IMR-90 (cell line): ENCODE measurements at regions not wholly inside any gene's neighbourhood (a gene's known extent, or its start where the extent isn't known, plus 50 kb on each side); places are given as distances from the start of the nearest gene placed in this dataset.

ENCODE experiments used
- ATAC-seq: fragments of 200-7000 bp; cut with Tn5 transposase; 2 replicates; pipeline ENCODE4 v1.9.1; 2020; ENCODE audit warnings: low read depth, mild to moderate bottlenecking, moderate library complexity
- BruUV-seq: library from RNA; stranded (reverse); fragments of 400-500 nt; replicated peaks from 2 replicates; lab custom pipeline; 2021; lab: Mats Ljungman, UMichigan
- CTCF ChIA-PET: fragments of 300-600 bp; formaldehyde crosslinking; extraction: SDS; loops from one replicate; lab custom pipeline; 2021; ENCODE audit warnings: antibody characterized with exemption; lab: Yijun Ruan, JAX
- POLR2A ChIA-PET: fragments of 300-600 bp; sonication (Branson Sonifier 250); formaldehyde crosslinking; loops from one replicate; lab custom pipeline; 2022; ENCODE audit warnings: antibody characterized with exemption; ENCODE audit not compliant: unreplicated experiment; lab: Charles Lee
- DNase-seq: peaks from one replicate; pipeline ENCODE4 v3.0.0; 2013
- H2AFZ ChIP-seq: replicated peaks from 2 replicates; pipeline ENCODE3; 2013; ENCODE audit warnings: low read length, mild to moderate bottlenecking; ENCODE audit not compliant: poor library complexity
- H2AK5ac ChIP-seq: 2 replicates; pipeline ENCODE4 v1.6.1; 2013; ENCODE audit warnings: low read depth, low read length, inconsistent platforms
- H2AK9ac ChIP-seq: replicated peaks from 2 replicates; pipeline ENCODE3; 2013; ENCODE audit warnings: mild to moderate bottlenecking, low read depth, low read length, moderate library complexity; ENCODE audit not compliant: poor library complexity
- H2BK120ac ChIP-seq: 2 replicates; pipeline ENCODE4 v1.6.1; 2013; ENCODE audit warnings: low read depth, low read length, inconsistent platforms
- H2BK15ac ChIP-seq: 3 replicates; pipeline ENCODE4 v1.6.1; 2013; ENCODE audit warnings: low read depth, low read length, inconsistent platforms
- H2BK20ac ChIP-seq: 2 replicates; pipeline ENCODE4 v1.6.1; 2013; ENCODE audit warnings: low read depth, mild to moderate bottlenecking, inconsistent platforms, low read length, moderate library complexity
- H2BK5ac ChIP-seq: 2 replicates; pipeline ENCODE4 v1.6.1; 2013; ENCODE audit warnings: mild to moderate bottlenecking, low read depth, low read length, inconsistent platforms; ENCODE audit not compliant: poor library complexity, severe bottlenecking
- H3K14ac ChIP-seq: replicated peaks from 2 replicates; pipeline ENCODE4 v1.6.1; 2013; ENCODE audit warnings: low read depth, low read length, inconsistent platforms
- H3K18ac ChIP-seq: 2 replicates; pipeline ENCODE4 v1.6.1; 2013; ENCODE audit warnings: low read depth, low read length, control low read depth
- H3K23ac ChIP-seq: 2 replicates; pipeline ENCODE4 v1.6.1; 2013; ENCODE audit warnings: low read depth, low read length, inconsistent platforms
- H3K27ac ChIP-seq: 2 replicates; pipeline ENCODE4 v1.5.1; 2013; ENCODE audit warnings: mild to moderate bottlenecking, control low read depth, low read length; ENCODE audit not compliant: insufficient read depth
- H3K27me3 ChIP-seq: 2 replicates; pipeline ENCODE4 v1.6.1; 2013; ENCODE audit warnings: low read length; ENCODE audit not compliant: control insufficient read depth, insufficient read depth
- H3K36me3 ChIP-seq: 2 replicates; pipeline ENCODE4 v1.6.1; 2013; ENCODE audit warnings: low read length, mixed read lengths; ENCODE audit not compliant: control insufficient read depth, insufficient read depth
- H3K4ac ChIP-seq: 2 replicates; pipeline ENCODE4 v1.6.1; 2013; ENCODE audit warnings: low read depth, low read length, inconsistent platforms
- H3K4me1 ChIP-seq: 2 replicates; pipeline ENCODE4 v1.6.1; 2013; ENCODE audit warnings: low read length, mixed read lengths; ENCODE audit not compliant: control insufficient read depth, insufficient read depth
- H3K4me2 ChIP-seq: 2 replicates; pipeline ENCODE4 v1.6.1; 2013; ENCODE audit warnings: low read depth, mild to moderate bottlenecking, control low read depth, low read length, moderate library complexity
- H3K4me3 ChIP-seq: 2 replicates; pipeline ENCODE4 v1.5.1; 2013; ENCODE audit warnings: low read depth, mild to moderate bottlenecking, control low read depth, low read length, moderate library complexity; ENCODE audit not compliant: insufficient read depth
- H3K56ac ChIP-seq: 2 replicates; pipeline ENCODE4 v1.6.1; 2013; ENCODE audit warnings: low read length, inconsistent platforms; ENCODE audit not compliant: insufficient read depth; ENCODE audit errors: extremely low read depth
- H3K79me1 ChIP-seq, 2 experiments: 2 replicates each; pipeline ENCODE4 v1.6.1; 2013; ENCODE audit warnings: low read length in 2 of 2, inconsistent platforms in 1 of 2, low read depth in 1 of 2
- H3K9ac ChIP-seq: 2 replicates; pipeline ENCODE4 v1.6.1; 2013; ENCODE audit warnings: low read depth, low read length, control low read depth
- H3K9me1 ChIP-seq: 2 replicates; pipeline ENCODE4 v1.6.1; 2013; ENCODE audit warnings: low read length, inconsistent platforms; ENCODE audit not compliant: insufficient read depth
- H3K9me3 ChIP-seq: 2 replicates; pipeline ENCODE4 v1.6.1; 2013; ENCODE audit warnings: low read length; ENCODE audit not compliant: control insufficient read depth, insufficient read depth
- H4K20me1 ChIP-seq: 2 replicates; pipeline ENCODE4 v1.6.1; 2013; ENCODE audit warnings: low read length, inconsistent platforms; ENCODE audit not compliant: insufficient read depth
- H4K5ac ChIP-seq: 2 replicates; pipeline ENCODE4 v1.6.1; 2013; ENCODE audit warnings: mild to moderate bottlenecking, low read depth, low read length, control low read depth
- H4K8ac ChIP-seq, 2 experiments: 2 replicates each; pipeline ENCODE4 v1.6.1; 2013; ENCODE audit warnings: low read depth in 2 of 2, low read length in 2 of 2, control low read depth in 1 of 2, inconsistent platforms in 1 of 2
- H4K91ac ChIP-seq: 2 replicates; pipeline ENCODE4 v1.6.1; 2013; ENCODE audit warnings: low read depth, low read length, inconsistent platforms; ENCODE audit not compliant: insufficient read depth
- BHLHE40 ChIP-seq: fragments of 150-350 bp; IDR thresholded peaks from 2 replicates; pipeline ENCODE4 v1.6.1; 2016; ENCODE audit warnings: mild to moderate bottlenecking, low read depth, low read length
- CEBPB ChIP-seq: IDR thresholded peaks from 2 replicates; pipeline ENCODE4 v1.6.1; 2012; ENCODE audit warnings: low read depth, low read length, improper control_type of control experiment
- CHD1 ChIP-seq: IDR thresholded peaks from 2 replicates; pipeline ENCODE4 v1.6.1; 2012; ENCODE audit warnings: low read depth, low read length, improper control_type of control experiment
- FOS ChIP-seq: fragments of 150-350 bp; IDR thresholded peaks from 2 replicates; pipeline ENCODE4 v1.6.1; 2016; ENCODE audit warnings: low read depth, low read length
- MAFK ChIP-seq: IDR thresholded peaks from 2 replicates; pipeline ENCODE4 v1.6.1; 2012; ENCODE audit warnings: low read depth, low read length, improper control_type of control experiment
- MAZ ChIP-seq: IDR thresholded peaks from 2 replicates; pipeline ENCODE4 v1.6.1; 2012; ENCODE audit warnings: low read depth, mild to moderate bottlenecking, low read length, improper control_type of control experiment, moderate library complexity, borderline replicate concordance
- MXI1 ChIP-seq: IDR thresholded peaks from 2 replicates; pipeline ENCODE4 v1.6.1; 2012; ENCODE audit warnings: low read depth, mild to moderate bottlenecking, low read length, moderate library complexity, borderline replicate concordance
- NFE2L2 ChIP-seq: fragments of 150-350 bp; IDR thresholded peaks from 2 replicates; pipeline ENCODE4 v1.6.1; 2016; ENCODE audit warnings: low read depth, mild to moderate bottlenecking, low read length
- POLR2A ChIP-seq: IDR thresholded peaks from 2 replicates; pipeline ENCODE4 v1.6.1; 2012; ENCODE audit warnings: mild to moderate bottlenecking, low read depth, low read length
- RAD21 ChIP-seq: IDR thresholded peaks from 2 replicates; pipeline ENCODE4 v1.6.1; 2012; ENCODE audit warnings: low read length, improper control_type of control experiment
- RCOR1 ChIP-seq: IDR thresholded peaks from 2 replicates; pipeline ENCODE4 v1.6.1; 2012; ENCODE audit warnings: mild to moderate bottlenecking, low read length, improper control_type of control experiment; ENCODE audit not compliant: insufficient replicate concordance
- RFX5 ChIP-seq: IDR thresholded peaks from 2 replicates; pipeline ENCODE4 v1.8.0; 2012; ENCODE audit warnings: low read depth, mild to moderate bottlenecking, low read length, moderate library complexity
- SMC3 ChIP-seq: fragments of 150-350 bp; IDR thresholded peaks from 2 replicates; pipeline ENCODE4 v1.6.1; 2016; ENCODE audit warnings: low read depth, mild to moderate bottlenecking, antibody characterized with exemption, low read length, moderate library complexity
- dilution Hi-C: fragments of 300-500 bp; cut with HindIII; formaldehyde crosslinking; loops from one replicate; pipeline ENCODE4 v1.14.3; 2018; ENCODE audit warnings: low sequenced_read_pairs; ENCODE audit not compliant: unreplicated experiment
- in situ Hi-C: fragments of 300-500 bp; cut with MboI; formaldehyde crosslinking; loops from 3 replicates; pipeline ENCODE4 v1.14.3; 2019; ENCODE audit warnings: low sequenced_read_pairs, inconsistent platforms, mixed read lengths
- intact Hi-C: fragments of 100-400 bp; cut with micrococcal nuclease; formaldehyde crosslinking; loops from 2 replicates; pipeline ENCODE4 v1.10.0; 2022
- TF ChIP-seq, protein P1 (sequence below): fragments of 150-350 bp; IDR thresholded peaks from 2 replicates; pipeline ENCODE4 v1.6.1; 2017; ENCODE audit warnings: mild to moderate bottlenecking, antibody characterized with exemption, low read length, low read depth

GRCh38 chr1:98126740-98127139 is 205.9 kb upstream of the DPYD start:
- H3K4me2 ChIP-seq, result no peak overlapping the region
- H2BK20ac ChIP-seq, result no peak overlapping the region
- no peaks in the 10 kb centered on the region for H4K20me1 ChIP-seq
- no peaks in the 10 kb centered on the region for H3K36me3 ChIP-seq
- in situ Hi-C loops, result no loop called here
- no peak overlapping the region for H2AK9ac ChIP-seq
- dilution Hi-C loops, result no loop called here
- no peak overlapping the region for H3K56ac ChIP-seq
- no peak overlapping the region for H2BK120ac ChIP-seq
- no peak overlapping the region for H2BK5ac ChIP-seq
- H3K18ac ChIP-seq, result no peak overlapping the region
- no peak overlapping the region for H3K4me3 ChIP-seq
- H4K5ac ChIP-seq, result no peak overlapping the region
- H3K9ac ChIP-seq, result no peak overlapping the region
- no peak overlapping the region for H2BK15ac ChIP-seq
- POLR2A ChIA-PET, result no interaction called here
- CTCF ChIA-PET, result interaction anchor here (0.6 kb wide), 1 partner anchor 46 kb away, joined by 3 read pairs; no protein-coding TSS in a partner anchor
- H2AFZ ChIP-seq, result no peak overlapping the region
- no peaks in the 10 kb centered on the region for H3K4me1 ChIP-seq
- TF ChIP-seq FOS (no peak), POLR2A (no peak), CHD1 (no peak), RCOR1 (no peak), SMC3 (no peak), CEBPB (no peak), BHLHE40 (no peak), MAZ (no peak), RFX5 (no peak), NFE2L2 (no peak), RAD21 (no peak), MXI1 (no peak), MAFK (no peak)
- TF ChIP-seq, protein P1, sequence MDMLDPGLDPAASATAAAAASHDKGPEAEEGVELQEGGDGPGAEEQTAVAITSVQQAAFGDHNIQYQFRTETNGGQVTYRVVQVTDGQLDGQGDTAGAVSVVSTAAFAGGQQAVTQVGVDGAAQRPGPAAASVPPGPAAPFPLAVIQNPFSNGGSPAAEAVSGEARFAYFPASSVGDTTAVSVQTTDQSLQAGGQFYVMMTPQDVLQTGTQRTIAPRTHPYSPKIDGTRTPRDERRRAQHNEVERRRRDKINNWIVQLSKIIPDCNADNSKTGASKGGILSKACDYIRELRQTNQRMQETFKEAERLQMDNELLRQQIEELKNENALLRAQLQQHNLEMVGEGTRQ, result no peak
- H3K27ac ChIP-seq, result no peak overlapping the region
- no peaks in the 10 kb centered on the region for H3K9me1 ChIP-seq
- BruUV-seq, result no TSS peak
- intact Hi-C loops, result no loop called here
- no peak overlapping the region for H4K91ac ChIP-seq
- H4K8ac ChIP-seq, result no peak overlapping the region
- H3K79me1 ChIP-seq, result no peaks in the 10 kb centered on the region
- H3K27me3 ChIP-seq, result no peaks in the 10 kb centered on the region
- no peak overlapping the region for H3K23ac ChIP-seq
- H3K4ac ChIP-seq, result no peak overlapping the region
- DNase-seq (no peak), ATAC-seq (no peak)
- H3K9me3 ChIP-seq, result no peaks in the 10 kb centered on the region
- no peak overlapping the region for H3K14ac ChIP-seq
- no peak overlapping the region for H2AK5ac ChIP-seq
